Activated gamma-delta T cell (primary cell): ENCODE measurements at regions not wholly inside any gene's neighbourhood (a gene's known extent, or its start where the extent isn't known, plus 50 kb on each side); places are given as distances from the start of the nearest gene placed in this dataset.
"Not testable (repeated sequence)": the region's sequence is repeated elsewhere in the genome, so short reads cannot be mapped to it uniquely, and the experiment has no call there.

Source experiments
- DNase-seq: peaks from one replicate; lab custom pipeline; 2025; lab: John Stamatoyannopoulos, UW

DNA sequence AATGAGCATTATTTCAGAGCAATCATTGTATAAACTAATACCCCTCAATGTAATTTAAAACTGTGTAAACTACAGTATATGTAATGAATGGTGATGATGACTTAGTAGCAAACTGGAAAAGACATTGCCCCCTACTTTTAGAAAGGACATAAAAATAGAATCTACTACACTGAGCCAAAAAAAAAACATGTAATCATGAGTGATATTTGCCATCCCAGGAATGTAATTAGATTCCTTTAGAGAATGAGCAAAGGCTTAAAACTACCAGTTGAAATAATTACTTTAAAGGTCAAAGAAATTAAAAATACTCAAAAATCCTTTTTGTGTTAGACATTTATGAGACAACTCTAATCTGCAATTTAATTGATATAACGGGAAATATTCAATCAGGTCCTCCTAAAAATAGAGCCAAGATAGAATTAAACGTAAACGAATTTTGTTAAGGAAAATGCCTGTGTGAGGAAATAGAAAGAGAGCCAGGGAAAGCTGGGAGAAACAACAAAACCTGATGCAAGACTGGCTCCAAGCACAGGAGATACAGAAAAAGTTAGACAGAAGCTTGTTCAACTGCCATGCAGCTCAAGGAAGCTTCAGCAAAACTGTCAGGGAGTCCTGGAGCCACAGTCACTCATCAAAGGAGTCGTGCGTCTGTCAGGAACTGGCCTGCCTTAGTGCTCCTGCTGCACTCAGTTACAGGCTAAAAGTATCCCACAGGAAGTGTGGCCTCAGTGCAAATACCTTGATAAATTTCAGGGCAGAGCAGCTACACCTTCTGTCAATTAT is 655.7 kb upstream of the INTU start:
- DNase-seq = no peak

- DNase-seq = no peak
Observed at GRCh38 chr4:126986005-126986404, 646.8 kb upstream of the INTU start.

DNA sequence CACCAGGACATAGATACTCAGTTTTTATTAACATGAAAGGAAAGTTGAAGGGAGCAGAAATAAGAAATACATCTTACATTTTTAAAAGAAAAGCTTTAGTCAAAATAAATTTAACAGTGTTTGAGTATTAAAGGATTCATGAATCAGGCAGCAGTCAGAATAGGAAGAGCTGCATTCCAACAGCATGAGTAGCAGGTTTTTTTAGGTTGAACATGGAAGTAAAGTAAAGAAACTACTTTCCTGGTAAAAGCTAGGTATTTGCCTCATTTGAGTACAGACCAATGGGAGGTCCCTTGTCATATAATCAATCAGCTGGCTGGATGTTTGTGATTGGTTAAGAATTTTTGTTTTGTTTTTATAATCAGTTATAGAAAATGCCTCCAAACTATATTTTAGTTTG is 645.9 kb upstream of the INTU start:
- no peak for DNase-seq

DNA sequence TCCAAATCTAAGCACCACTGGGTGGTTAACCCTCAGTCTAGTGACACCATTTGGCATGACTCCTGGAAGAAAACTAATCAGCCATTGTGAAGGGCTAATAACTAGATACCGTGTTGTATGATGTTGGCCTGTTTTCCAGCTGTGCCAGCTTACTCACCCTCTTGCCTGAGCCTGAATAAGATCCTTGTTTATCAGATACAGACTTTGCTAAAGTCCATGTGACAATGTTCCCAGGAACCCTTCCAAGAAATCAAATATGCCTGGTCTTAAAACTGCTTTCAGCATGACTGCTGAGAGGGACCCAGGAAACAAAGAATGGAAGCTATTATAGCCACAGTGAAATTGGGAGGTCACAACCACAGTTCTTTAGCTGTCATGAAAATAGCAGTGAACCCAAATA is 640.8 kb upstream of the INTU start:
- no peak for DNase-seq

DNA sequence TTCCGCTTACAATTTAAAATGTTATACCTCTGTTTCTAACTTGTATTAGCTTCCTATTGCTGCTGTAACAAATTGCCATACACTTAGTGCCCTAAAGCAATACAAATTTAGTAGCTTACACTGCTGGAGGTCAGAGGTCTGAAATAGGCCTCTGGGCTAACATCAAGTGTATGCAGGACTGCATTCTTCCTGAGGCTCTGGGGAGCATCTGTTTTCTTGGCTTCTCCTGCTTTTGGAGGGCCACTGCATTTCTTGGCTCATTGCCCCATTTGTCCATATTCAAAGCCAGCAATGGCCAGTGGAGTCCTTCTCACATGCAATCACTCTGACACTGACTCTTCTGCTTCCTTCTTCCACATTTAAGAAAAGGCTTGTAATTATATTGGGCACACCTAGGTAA is 639.8 kb upstream of the INTU start:
- DNase-seq = no peak

- DNase-seq = no peak
Observed at GRCh38 chr4:126993351-126993750, 639.4 kb upstream of the INTU start.

DNA sequence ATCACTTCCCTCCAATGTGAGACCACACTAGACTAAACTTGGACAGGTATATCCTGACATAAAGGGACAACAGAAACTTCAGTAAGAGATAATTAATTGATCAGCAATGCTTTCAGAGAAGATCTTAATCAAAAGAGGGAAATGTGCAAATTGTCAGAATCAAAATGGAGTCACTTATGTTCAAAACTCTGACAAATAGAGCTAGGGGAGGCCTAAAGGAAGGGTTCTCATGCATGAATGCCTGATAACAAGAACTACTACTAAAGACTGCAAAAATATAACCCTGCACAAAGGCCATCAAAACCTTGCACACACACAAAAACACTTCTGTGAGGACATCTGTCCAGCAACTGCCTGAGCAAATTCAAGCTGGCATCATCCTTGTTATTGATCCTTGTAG is 637.5 kb upstream of the INTU start:
- DNase-seq = no peak

- no peak for DNase-seq
Observed at GRCh38 chr4:127000110-127000509, 632.6 kb upstream of the INTU start.

DNA sequence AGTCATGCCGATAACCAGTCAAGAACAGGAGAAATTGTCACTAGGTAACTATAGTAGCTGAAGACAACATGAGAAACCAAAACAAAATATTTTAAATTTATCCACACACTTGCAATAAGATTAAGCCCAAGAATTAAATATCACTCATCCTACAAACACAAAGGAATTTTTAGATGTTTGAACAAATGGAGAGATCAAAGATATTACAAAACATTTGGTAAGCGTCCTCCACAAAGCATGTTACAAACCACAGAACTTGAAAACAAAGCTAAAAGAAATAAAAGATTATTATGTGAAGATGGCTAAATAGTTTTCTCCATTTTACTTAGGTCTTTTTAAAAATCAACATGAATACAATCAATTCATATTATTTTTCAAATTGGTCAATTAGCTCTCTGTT is 631.9 kb upstream of the INTU start:
- DNase-seq = no peak

GRCh38 chr4:127001933-127002332 is 630.8 kb upstream of the INTU start:
- no peak for DNase-seq

- DNase-seq = no peak
Observed at GRCh38 chr4:127006446-127006877, 626.3 kb upstream of the INTU start.

GRCh38 chr4:127007305-127007704 is 625.5 kb upstream of the INTU start:
- no peak for DNase-seq

DNA sequence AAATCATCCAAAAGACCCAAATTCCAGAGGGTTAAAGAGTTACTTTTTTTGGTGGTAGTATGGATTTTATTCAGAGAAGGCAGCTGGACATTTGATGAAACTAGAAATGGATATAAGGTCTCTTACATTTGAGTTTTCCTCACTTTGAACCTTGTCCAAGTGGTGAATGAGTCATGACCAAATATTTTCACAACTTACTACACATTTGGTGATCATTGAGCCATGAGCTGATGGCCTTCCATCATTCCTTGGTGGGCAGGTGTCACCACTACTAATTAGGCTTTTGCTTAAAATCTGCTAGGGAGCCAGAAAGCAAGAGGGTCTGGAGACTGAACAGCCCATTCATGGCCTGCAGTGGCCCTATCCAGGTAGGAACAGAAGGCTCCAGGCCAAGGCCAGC is 620.2 kb upstream of the INTU start:
- DNase-seq = no peak

GRCh38 chr4:127015667-127016117 is 617.1 kb upstream of the INTU start:
- no peak for DNase-seq

- no peak for DNase-seq
Observed at GRCh38 chr4:127018381-127018780, 614.4 kb upstream of the INTU start.

DNA sequence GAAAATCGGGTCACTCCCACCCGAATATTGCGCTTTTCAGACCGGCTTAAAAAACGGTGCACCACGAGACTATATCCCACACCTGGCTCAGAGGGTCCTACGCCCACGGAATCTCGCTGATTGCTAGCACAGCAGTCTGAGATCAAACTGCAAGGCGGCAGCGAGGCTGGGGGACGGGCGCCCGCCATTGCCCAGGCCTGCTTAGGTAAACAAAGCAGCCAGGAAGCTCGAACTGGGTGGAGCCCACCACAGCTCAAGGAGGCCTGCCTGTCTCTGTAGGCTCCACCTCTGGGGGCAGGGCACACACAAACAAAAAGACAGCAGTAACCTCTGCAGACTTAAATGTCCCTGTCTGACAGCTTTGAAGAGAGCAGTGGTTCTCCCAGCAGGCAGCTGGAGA is 611.9 kb upstream of the INTU start:
- not testable (repeated sequence) for DNase-seq

GRCh38 chr4:127036296-127036695 is 596.5 kb upstream of the INTU start:
- DNase-seq = no peak

GRCh38 chr4:127045861-127046260 is 586.9 kb upstream of the INTU start:
- no peak for DNase-seq

DNA sequence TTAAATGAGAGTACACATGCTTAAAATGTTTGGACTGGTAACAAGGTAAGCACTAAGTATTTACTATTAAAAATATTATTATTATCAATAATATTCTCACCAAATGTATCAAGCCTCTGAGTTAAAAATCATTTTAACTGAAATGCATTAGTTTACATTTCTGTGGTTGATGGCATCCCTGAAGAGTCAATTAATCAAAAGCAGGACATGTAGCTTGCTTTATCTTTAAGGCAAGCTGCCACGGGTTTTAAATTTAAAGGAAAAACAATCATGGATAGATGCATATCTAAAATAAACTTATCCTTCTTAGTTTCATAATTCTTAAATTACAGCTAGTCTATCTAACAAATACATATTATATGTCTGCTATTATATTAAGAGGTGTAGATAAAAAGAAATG is 584.8 kb upstream of the INTU start:
- no peak for DNase-seq

- no peak for DNase-seq
Observed at GRCh38 chr4:127048376-127049044, 584.2 kb upstream of the INTU start.

DNA sequence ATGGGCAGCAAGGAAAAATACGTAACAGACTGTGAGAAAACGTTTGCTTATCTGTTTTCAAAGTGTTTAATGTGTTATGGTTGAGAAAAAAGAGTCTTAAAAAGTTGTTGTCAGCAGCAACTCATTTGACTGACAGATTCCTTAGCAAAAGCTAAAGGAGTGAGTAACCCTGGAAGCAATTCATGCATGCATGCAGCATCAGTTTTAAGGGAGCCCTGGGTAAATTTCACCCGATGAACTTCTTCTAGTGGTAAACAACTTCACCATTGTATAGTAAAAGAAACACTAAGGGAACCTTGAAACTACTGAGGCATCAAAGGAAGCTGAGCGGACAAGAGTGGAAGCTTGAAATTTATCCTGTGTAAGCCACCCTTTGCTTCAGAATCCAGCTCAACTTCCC is 583.2 kb upstream of the INTU start:
- no peak for DNase-seq

GRCh38 chr4:127052742-127053141 is 580.0 kb upstream of the INTU start:
- DNase-seq = no peak

- no peak for DNase-seq
Observed at GRCh38 chr4:127055357-127055756, 577.4 kb upstream of the INTU start.

- no peak for DNase-seq
Observed at GRCh38 chr4:127069675-127070074, 563.1 kb upstream of the INTU start.
